ENCODE measurements at regions not wholly inside any gene's neighbourhood (a gene's known extent, or its start where the extent isn't known, plus 50 kb on each side); places are given as distances from the start of the nearest gene placed in this dataset.

GRCh38 chr3:153254361-153254760 is 92.3 kb downstream of the RAP2B start:
- no peak for TF ChIP-seq POLR2AphosphoS5 (IDR thresholded peaks at IDR 0.05; ENCODE audit: insufficient read depth, low read depth, low read length)
- TF ChIP-seq GATA2 (IDR thresholded peaks at IDR 0.05; ENCODE audit: insufficient read depth, insufficient read length, low read depth, low read length), result no peak
- no peak for TF ChIP-seq JUN (IDR thresholded peaks at IDR 0.05; ENCODE audit: borderline replicate concordance, insufficient read depth, insufficient read length, low read depth)
- TF ChIP-seq, protein P1, sequence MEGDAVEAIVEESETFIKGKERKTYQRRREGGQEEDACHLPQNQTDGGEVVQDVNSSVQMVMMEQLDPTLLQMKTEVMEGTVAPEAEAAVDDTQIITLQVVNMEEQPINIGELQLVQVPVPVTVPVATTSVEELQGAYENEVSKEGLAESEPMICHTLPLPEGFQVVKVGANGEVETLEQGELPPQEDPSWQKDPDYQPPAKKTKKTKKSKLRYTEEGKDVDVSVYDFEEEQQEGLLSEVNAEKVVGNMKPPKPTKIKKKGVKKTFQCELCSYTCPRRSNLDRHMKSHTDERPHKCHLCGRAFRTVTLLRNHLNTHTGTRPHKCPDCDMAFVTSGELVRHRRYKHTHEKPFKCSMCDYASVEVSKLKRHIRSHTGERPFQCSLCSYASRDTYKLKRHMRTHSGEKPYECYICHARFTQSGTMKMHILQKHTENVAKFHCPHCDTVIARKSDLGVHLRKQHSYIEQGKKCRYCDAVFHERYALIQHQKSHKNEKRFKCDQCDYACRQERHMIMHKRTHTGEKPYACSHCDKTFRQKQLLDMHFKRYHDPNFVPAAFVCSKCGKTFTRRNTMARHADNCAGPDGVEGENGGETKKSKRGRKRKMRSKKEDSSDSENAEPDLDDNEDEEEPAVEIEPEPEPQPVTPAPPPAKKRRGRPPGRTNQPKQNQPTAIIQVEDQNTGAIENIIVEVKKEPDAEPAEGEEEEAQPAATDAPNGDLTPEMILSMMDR (IDR thresholded peaks at IDR 0.05; ENCODE audit: extremely low read depth in 1 of 2, insufficient read depth in 1 of 2, low read depth in 1 of 2, low read length in 2 of 2), result no peak
- TF ChIP-seq MYC (IDR thresholded peaks at IDR 0.05; ENCODE audit: low read depth, low read length), result no peak
- TF ChIP-seq FOS (IDR thresholded peaks at IDR 0.05; ENCODE audit: borderline replicate concordance, insufficient read depth, low read length), result no peak
- FAIRE-seq (no peak), DNase-seq (ENCODE audit: low read depth, low spot score) (no peak)
- no peak overlapping the region for H2AFZ ChIP-seq (ENCODE audit: low read depth, low read length)
- H3K27me3 ChIP-seq (ENCODE audit: control insufficient read depth in 2 of 2, insufficient read depth in 2 of 2, low read length in 2 of 2), result no peaks in the 10 kb centered on the region
- ChIA-PET CTCF (interaction anchor here (0.7 to 1.0 kb wide), 2 partner anchors 97 to 234 kb away, joined by 3 to 5 read pairs; no protein-coding TSS in a partner anchor), POLR2A (interaction anchor here (0.7 kb wide), 1 partner anchor 196 kb away, joined by 3 read pairs; no protein-coding TSS in a partner anchor)
- dilution Hi-C loops (cut with MboI; ENCODE audit: extremely low pct_ligation_motif_present, low sequenced_read_pairs) (no loop called here), intact Hi-C loops (cut with micrococcal nuclease) (no loop called here)
- H3K4me1 ChIP-seq (ENCODE audit: control insufficient read depth, extremely low read depth, insufficient read depth, low read length), result peaks cover 23% of the 10 kb centered on the region
- no TSS peak for BruUV-seq (replicated peaks)
- no peaks in the 10 kb centered on the region for H4K20me1 ChIP-seq (replicated peaks; ENCODE audit: control insufficient read depth, extremely low read depth, insufficient read depth, low read length)
- no peak overlapping the region for H3K27ac ChIP-seq (ENCODE audit: insufficient read depth, low read depth, low read length)
- no peaks in the 10 kb centered on the region for H3K9me3 ChIP-seq (replicated peaks; ENCODE audit: control insufficient read depth, insufficient read depth, low read length)
- H3K4me3 ChIP-seq (replicated peaks in 1 of 3; ENCODE audit: insufficient read depth in 1 of 3, low read depth in 1 of 3, low read length in 3 of 3), result no peak overlapping the region
- H3K79me2 ChIP-seq (ENCODE audit: control insufficient read depth, insufficient read depth, low read length), result no peaks in the 10 kb centered on the region
- H3K36me3 ChIP-seq (ENCODE audit: control insufficient read depth in 2 of 2, extremely low read depth in 1 of 2, insufficient read depth in 2 of 2, low read length in 2 of 2), result no peaks in the 10 kb centered on the region
- H3K9me1 ChIP-seq (replicated peaks; ENCODE audit: control insufficient read depth, extremely low read depth, insufficient read depth, low read length), result no peaks in the 10 kb centered on the region
- H3K9ac ChIP-seq (replicated peaks; ENCODE audit: extremely low read depth, insufficient read depth, low read length), result no peak overlapping the region
- H3K4me2 ChIP-seq (ENCODE audit: insufficient read depth, low read length), result no peak overlapping the region
